ENCODE measurements at regions not wholly inside any gene's neighbourhood (a gene's known extent, or its start where the extent isn't known, plus 50 kb on each side); places are given as distances from the start of the nearest gene placed in this dataset.
"Not testable (repeated sequence)": the region's sequence is repeated elsewhere in the genome, so short reads cannot be mapped to it uniquely, and the experiment has no call there.

- DNase-seq (ENCODE audit: low read depth, low spot score): no peak
These were observed 767.9 kb downstream of the TMEM121 start for GRCh38 chr14:106294324-106294723.

DNA sequence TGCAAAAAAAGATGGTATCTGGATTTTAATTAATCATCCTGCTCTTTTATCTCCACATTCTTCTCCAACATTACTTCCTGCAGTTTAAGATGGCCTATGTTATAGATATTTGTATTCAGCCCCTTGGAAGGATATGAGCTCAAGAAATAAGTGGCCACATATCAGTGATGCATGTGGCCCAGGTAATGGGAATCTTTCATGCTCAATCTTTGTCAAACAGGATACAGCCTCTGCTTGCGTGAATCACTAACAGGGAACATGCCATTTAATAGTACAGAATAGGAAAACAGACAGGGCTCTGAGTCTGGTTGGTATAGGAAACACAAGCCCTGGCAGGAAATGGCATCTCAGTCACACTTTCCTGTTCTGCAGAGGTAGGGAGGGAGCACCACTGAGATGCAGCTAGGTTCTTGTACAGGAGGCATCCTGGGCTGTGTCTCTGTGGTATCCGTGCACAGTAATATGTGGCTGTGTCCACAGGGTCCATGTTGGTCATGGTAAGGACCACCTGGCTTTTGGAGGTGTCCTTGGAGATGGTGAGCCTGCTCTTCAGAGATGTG lies 774.6 kb downstream of the TMEM121 start:
- not testable (repeated sequence) for DNase-seq (ENCODE audit: low read depth, low spot score)

GRCh38 chr14:106301609-106302008 lies 775.2 kb downstream of the TMEM121 start:
- DNase-seq (ENCODE audit: low read depth, low spot score): not testable (repeated sequence)

DNA sequence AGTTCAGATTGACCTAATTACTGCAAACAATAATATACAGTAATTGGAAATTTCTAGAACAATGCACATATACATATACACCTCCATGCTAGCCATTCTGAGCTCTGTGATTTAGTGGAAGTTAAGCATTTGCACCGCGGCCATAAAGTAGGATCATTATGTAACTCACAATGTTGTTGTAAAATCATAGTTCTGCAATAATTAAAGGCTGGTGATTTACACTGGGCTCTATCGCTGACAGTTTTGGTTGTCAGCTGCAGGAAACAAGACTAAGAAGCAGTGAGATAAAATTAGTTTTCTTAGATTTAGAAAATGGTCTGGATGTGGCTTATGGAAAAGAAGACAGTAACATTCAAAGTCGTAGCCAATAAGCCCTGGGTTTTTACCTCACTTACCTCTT lies 776.3 kb downstream of the TMEM121 start:
- no peak for DNase-seq (ENCODE audit: low read depth, low spot score)

GRCh38 chr14:106304271-106304670 lies 777.9 kb downstream of the TMEM121 start:
- DNase-seq (ENCODE audit: low read depth, low spot score): no peak

DNA sequence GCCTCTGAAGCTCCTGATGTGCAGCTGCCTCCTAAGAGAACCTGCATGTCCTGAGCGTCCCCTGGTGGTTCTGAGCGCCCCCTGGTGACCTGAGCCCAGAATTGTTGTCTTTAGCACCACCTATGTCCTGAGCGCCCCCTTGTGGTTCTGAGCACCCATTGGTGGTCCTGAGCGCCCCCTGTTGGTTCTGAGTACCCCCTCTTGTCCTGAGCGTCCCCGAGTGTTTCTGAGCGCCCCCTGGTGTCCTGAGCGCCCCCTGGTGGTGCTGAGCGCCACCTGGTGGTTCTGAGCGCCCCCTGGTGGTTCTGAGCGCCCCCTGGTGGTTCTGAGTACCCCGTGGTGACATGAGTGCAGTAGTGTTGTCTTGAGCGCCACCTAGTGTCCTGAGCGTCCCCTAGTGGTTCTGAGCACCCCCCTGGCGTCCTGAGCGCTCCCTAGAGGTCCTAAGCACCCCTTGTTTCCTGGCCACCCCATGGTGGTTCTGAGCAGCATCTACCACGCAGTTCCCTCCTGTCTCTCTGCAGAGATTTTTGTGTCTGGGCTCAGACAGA lies 782.5 kb downstream of the TMEM121 start:
- peak; percentile 0 for DNase-seq (ENCODE audit: low read depth, low spot score)

GRCh38 chr14:106309423-106309822 lies 783.0 kb downstream of the TMEM121 start:
- DNase-seq (ENCODE audit: low read depth, low spot score): no peak

DNA sequence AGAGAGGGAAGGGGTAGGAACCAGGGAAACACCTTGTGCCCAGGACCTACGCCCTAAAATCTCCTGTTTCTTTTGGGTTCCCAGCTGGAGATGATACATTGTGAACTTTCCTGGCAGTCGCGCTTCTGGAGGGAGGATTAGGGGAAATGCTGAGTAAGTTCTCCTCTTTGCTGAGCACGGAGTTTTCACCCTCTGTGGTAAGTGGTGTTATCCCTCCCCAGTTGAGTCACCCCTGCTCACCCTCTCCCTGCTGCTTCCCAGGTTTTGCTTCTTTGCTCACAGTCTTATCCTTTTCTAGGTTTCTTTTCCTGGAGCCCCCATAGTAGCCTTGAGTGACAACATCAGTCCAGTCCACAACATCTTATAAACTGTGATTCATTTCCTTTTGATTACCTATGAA lies 789.1 kb downstream of the TMEM121 start:
- DNase-seq (ENCODE audit: low read depth, low spot score): no peak

- no peak for DNase-seq (ENCODE audit: low read depth, low spot score)
These were observed 791.2 kb downstream of the TMEM121 start for GRCh38 chr14:106317593-106317992.

DNA sequence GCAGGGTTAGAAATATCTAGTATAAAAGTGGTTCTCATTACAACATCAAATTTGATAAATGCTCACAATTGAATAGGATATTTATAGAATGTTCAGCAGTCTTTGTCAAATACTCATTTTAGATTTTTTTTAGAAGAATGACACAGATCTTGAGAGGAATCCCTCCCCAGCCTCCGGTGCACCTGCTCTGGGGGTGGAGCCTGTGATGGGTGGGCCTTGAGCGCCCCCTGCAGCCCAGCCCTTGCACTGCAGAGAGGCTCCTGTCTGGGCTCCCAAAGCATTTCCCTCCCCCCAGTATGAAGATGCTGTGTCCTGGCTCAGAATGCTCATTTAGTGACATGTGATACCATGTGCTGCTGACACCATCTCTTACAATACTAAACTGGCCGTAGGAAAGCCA lies 792.3 kb downstream of the TMEM121 start:
- no peak for DNase-seq (ENCODE audit: low read depth, low spot score)

DNA sequence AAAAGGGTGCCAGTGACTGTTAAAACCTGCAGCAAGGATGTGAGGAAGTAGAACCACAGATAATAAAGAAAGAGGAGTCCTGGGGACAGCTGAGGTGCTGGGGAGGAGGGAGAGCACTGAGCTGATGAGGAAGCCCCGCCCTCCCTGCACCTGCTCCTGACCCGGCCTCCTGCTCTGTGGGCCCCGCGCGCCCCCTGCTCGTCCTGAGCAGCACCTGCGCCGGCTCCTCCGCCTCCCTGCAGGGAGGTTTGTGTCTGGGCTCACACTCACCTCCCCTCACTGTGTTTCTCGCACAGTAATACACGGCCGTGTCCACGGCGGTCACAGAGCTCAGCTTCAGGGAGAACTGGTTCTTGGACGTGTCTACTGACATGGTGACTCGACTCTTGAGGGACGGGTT lies 797.6 kb downstream of the TMEM121 start:
- not testable (repeated sequence) for DNase-seq (ENCODE audit: low read depth, low spot score)

GRCh38 chr14:106327234-106327633 lies 800.9 kb downstream of the TMEM121 start:
- no peak for DNase-seq (ENCODE audit: low read depth, low spot score)

- DNase-seq (ENCODE audit: low read depth, low spot score): not testable (repeated sequence)
These were observed 801.4 kb downstream of the TMEM121 start for GRCh38 chr14:106327702-106328353.

DNA sequence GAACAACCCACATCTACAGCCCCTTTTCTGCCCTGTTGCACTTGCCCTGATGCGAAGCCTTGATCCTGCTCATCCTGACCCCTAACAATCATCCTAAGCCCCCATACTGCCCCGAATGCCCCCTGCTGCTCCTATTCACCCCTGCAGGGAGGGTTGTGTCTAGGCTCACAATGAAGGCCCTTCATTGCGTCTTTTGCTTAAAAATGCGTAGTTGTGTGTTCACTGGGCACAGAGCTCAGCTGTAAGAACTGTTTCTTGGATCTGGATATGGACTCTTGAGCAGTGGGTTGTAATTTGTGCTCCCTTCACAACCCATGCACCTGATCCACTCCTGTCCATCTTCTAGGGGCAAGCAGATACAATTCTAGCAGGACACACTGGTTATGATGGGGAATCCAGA lies 802.9 kb downstream of the TMEM121 start:
- not testable (repeated sequence) for DNase-seq (ENCODE audit: low read depth, low spot score)

DNA sequence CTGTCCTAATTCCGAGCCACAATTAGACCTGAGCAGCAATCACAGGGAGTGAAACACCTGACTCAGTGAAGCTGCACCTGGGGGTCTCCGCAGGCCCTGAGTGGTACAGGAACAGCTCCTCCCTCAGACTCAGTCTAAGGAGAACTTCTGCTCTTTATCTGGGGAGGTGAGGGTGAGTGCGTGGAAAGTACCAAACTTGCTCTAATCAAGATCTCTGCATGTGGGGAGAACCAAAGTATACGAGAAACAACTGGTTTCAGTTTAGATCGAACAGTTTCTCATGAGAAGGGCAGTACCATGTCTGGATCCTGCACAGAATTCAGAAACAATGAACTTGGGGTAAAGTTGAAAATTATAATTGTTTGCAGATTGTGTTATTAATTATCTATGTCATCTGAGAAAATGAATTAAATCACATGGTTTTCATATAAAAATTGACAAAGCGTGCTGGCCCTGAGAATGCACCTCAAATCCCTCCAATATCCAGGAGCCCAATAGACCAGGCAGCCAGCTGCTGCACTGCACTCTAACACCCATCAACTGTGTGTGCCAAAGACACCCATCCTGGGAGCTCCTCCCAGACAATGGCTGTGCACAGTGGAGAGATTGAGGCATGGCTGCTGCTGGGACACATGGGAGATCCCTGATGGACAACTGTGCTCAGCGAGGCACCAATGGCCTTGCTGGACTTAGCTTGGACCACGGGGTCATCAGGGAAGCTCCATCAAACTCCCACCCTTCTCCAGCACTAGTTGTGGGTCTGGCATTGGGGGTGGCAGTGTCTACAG lies 803.8 kb downstream of the TMEM121 start:
- DNase-seq (ENCODE audit: low read depth, low spot score): not testable (repeated sequence)

DNA sequence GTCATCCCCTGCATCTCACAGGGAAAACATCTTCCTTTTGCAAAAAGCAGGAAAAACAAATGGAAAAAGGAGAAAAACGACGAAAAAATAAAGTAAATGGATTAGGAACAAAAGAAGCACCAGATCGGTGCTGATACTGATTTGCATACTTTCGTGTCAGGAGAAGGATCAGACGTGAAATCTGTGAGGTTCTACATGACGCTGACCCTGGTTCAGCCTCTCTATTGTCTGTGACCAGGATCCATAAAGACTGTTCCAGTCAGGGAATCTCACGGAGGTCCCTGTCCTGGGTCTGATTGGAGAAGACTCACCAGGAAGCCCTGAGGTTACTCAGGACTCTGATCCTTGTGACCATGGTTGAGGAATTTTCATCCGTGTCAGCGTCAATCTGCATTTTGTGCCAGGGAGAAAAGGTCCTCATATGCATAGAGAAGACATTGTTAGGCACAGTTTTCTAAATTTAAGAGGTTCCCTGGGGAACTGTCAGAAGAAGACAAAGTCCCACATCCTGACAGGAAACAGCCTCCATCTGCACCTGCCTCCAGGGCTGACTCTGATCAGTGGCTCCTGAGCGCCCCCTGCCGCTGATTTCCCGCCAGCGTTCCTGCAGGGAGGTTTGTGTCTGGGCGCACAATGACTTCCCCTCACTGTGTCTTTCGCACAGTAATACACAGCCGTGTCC lies 808.2 kb downstream of the TMEM121 start:
- DNase-seq (ENCODE audit: low read depth, low spot score): not testable (repeated sequence)

DNA sequence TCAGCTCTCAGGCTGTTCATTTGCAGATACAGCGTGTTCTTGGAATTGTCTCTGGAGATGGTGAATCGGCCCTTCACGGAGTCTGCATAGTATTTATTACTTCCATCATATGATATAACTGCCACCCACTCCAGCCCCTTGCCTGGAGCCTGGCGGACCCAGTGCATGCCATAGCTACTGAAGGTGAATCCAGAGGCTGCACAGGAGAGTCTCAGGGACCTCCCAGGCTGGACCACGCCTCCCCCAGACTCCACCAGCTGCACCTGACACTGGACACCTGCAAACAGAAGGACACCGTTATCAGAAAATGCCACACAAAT lies 808.7 kb downstream of the TMEM121 start:
- not testable (repeated sequence) for DNase-seq (ENCODE audit: low read depth, low spot score)

- DNase-seq (ENCODE audit: low read depth, low spot score): not testable (repeated sequence)
These were observed 812.4 kb downstream of the TMEM121 start for GRCh38 chr14:106338775-106339174.

DNA sequence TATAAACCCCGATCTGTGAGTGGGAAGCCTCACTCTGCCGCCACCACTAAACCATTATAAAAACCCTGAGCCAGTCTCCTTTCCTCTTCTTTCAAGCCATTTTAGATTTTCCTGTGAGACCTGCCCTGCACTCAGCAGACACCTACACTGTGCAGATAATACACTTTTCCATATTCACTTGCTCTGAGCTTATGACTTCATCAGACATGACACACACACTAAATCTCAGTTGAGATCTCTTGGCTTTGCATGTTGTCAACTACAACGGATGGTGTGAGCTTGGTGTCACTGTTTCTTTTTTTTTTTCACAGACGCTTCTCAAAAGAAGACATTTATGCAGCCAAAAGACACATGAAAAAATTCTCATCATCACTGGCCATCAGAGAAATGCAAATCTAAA lies 814.3 kb downstream of the TMEM121 start:
- not testable (repeated sequence) for DNase-seq (ENCODE audit: low read depth, low spot score)

DNA sequence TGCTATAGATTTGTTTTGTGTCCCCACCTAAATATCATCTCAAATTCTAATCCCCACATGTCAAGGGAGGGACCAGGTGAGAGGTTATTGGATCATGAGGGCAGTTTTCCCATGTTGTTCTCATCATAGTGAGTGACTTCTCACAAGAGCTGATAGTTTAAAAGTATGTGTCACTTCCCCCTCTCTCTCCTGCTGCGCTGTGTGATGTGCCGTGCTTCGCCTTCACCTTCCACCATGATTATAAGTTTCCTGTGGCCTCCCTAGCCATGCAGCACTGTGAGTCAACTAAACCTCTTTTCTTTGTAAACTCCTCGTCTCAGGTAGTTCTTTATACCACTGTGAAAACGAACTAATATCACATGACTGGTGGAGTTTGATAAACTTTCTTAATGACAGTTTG lies 814.8 kb downstream of the TMEM121 start:
- not testable (repeated sequence) for DNase-seq (ENCODE audit: low read depth, low spot score)

DNA sequence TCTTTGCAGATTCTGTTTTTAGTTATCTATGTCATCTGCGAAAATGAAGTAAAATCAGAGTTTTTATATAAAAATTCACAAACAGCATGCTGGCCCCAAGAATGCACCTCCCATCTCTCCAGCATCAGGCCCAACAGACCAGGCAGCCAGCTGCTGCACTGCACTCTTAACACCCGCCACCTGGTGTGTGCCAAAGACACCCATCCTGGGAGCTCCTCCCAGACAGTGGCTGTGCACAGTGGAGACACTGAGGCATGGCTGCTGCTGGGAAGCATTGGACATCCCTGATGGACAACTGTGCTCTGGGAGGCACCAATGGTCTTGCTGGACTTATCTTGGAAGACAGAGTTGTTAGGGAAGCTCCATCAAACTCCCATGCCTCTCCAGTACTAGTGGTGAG lies 817.2 kb downstream of the TMEM121 start:
- no peak for DNase-seq (ENCODE audit: low read depth, low spot score)

DNA sequence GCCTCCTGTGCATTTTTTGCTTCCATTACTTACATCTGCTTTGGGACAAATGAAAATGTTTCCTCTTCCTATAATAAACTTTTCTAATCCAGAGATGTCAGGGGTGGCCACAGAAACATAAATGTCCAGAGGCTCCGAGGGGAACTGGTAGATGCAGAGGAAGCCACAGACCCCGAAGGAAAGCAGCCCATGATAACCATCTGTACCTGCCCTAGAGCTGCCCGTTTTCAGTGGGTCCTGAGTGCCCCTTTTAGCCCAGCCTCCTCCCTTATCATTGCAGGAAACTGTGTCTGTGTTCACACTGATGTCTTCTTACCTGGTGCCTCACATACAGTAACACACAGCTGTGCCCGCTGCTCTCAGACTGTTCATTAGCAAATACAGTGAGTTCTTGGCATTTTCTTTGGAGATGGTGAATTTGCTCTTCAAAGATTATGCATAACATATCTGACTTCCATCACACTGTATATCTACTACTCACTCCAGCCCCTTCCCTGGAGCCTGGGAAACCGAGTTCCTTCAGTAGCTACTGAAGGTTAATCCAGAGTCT lies 817.8 kb downstream of the TMEM121 start:
- DNase-seq (ENCODE audit: low read depth, low spot score): not testable (repeated sequence)

Measured in astrocyte of the hippocampus (primary cell).